Panc1 (cell line): ENCODE measurements at regions not wholly inside any gene's neighbourhood (a gene's known extent, or its start where the extent isn't known, plus 50 kb on each side); places are given as distances from the start of the nearest gene placed in this dataset.

Experiments
- ATAC-seq: fragments of 200-7000 bp; cut with Tn5 transposase; 2 replicates; pipeline ENCODE4 v1.9.1; 2020; ENCODE audit warnings: mild to moderate bottlenecking, moderate library complexity
- BruUV-seq: library from RNA; stranded (reverse); fragments of 400-500 nt; replicated peaks from 2 replicates; lab custom pipeline; 2021; lab: Mats Ljungman, UMichigan
- CTCF ChIA-PET: fragments of 300-600 bp; sonication (Branson Sonifier 250); formaldehyde crosslinking; loops from one replicate; lab custom pipeline; 2022; ENCODE audit warnings: antibody characterized with exemption; lab: Charles Lee
- POLR2A ChIA-PET: fragments of 300-600 bp; sonication (Branson Sonifier 250); formaldehyde crosslinking; loops from one replicate; lab custom pipeline; 2022; ENCODE audit warnings: antibody characterized with exemption; lab: Charles Lee
- DNase-seq: peaks from one replicate; pipeline ENCODE4 v3.0.0-alpha.2; 2010; ENCODE audit warnings: low read depth, low spot score
- H3K27ac ChIP-seq: 2 replicates; pipeline ENCODE4 v1.5.1; 2011; ENCODE audit warnings: mild to moderate bottlenecking, low read length, inconsistent platforms
- H3K27me3 ChIP-seq: fragments of 200-500 bp; sonication (Bioruptor generic); 2 replicates; pipeline ENCODE4 v1.6.0; 2014; ENCODE audit warnings: low read length, inconsistent platforms; ENCODE audit not compliant: control insufficient read depth, insufficient read depth
- H3K36me3 ChIP-seq: fragments of 200-500 bp; sonication (Bioruptor generic); 2 replicates; pipeline ENCODE4 v1.5.1; 2014; ENCODE audit warnings: inconsistent platforms, mild to moderate bottlenecking, low read length, moderate library complexity; ENCODE audit not compliant: control insufficient read depth, insufficient read depth
- H3K4me1 ChIP-seq: 2 replicates; pipeline ENCODE4 v1.5.1; 2011; ENCODE audit warnings: inconsistent platforms, mild to moderate bottlenecking, low read length, moderate library complexity; ENCODE audit not compliant: control insufficient read depth, insufficient read depth
- H3K4me3 ChIP-seq, 2 experiments: 2 replicates each; pipeline ENCODE4 v1.5.1; 2011 to 2012; ENCODE audit warnings: low read depth in 2 of 2, low read length in 2 of 2, mild to moderate bottlenecking in 2 of 2, inconsistent platforms in 1 of 2, moderate library complexity in 1 of 2
- H3K9me3 ChIP-seq: fragments of 200-500 bp; sonication (Bioruptor generic); 2 replicates; pipeline ENCODE4 v1.5.1; 2014; ENCODE audit warnings: low read depth, mild to moderate bottlenecking, inconsistent platforms, low read length, moderate library complexity; ENCODE audit not compliant: control insufficient read depth, insufficient read depth
- CTCF ChIP-seq: fragments of 450-650 bp; IDR thresholded peaks from 2 replicates; pipeline ENCODE4 v1.5.1; 2017; ENCODE audit warnings: mild to moderate bottlenecking
- POLR2AphosphoS5 ChIP-seq: IDR thresholded peaks from 2 replicates; pipeline ENCODE4 v1.6.1; 2012; ENCODE audit warnings: mild to moderate bottlenecking, low read depth, low read length, moderate library complexity
- REST ChIP-seq, 2 experiments: IDR thresholded peaks; 2 replicates each; pipeline ENCODE4 v1.6.1; 2011 to 2012; ENCODE audit warnings: low read depth in 2 of 2, control low read depth in 1 of 2, low read length in 1 of 2, mild to moderate bottlenecking in 1 of 2, moderate library complexity in 1 of 2; ENCODE audit not compliant: insufficient read depth in 1 of 2
- SIN3A ChIP-seq: IDR thresholded peaks from 2 replicates; pipeline ENCODE4 v1.6.1; 2012; ENCODE audit warnings: low read depth, mild to moderate bottlenecking, low read length, moderate library complexity, borderline replicate concordance; ENCODE audit not compliant: insufficient read depth
- TCF7L2 ChIP-seq: IDR thresholded peaks from 2 replicates; pipeline ENCODE4 v1.6.1; 2011; ENCODE audit warnings: mild to moderate bottlenecking, low read depth, low read length, inconsistent platforms
- in situ Hi-C: cut with HindIII; loops from 2 replicates; pipeline ENCODE4 v1.10.0; 2016; ENCODE audit warnings: low sequenced_read_pairs, low pct_unique_long_range_greater_than_20kb
- intact Hi-C: fragments of 100-400 bp; cut with micrococcal nuclease; formaldehyde crosslinking; loops from one replicate; pipeline ENCODE4 v1.10.0; 2022; ENCODE audit not compliant: unreplicated experiment

- CTCF ChIA-PET: no interaction called here
- intact Hi-C loops: no loop called here
- DNase-seq: no peak
- no peaks in the 10 kb centered on the region for H3K4me1 ChIP-seq
- no peak overlapping the region for H3K27ac ChIP-seq
- no peaks in the 10 kb centered on the region for H3K9me3 ChIP-seq
- ATAC-seq: no peak
- POLR2A ChIA-PET: no interaction called here
- BruUV-seq: no TSS peak
- H3K36me3 ChIP-seq: no peaks in the 10 kb centered on the region
- in situ Hi-C loops: no loop called here
- no peaks in the 10 kb centered on the region; the same call in 1 of the 2 replicates for H3K27me3 ChIP-seq
- TF ChIP-seq SIN3A: no peak
- no peak for TF ChIP-seq CTCF
- no peak for TF ChIP-seq TCF7L2
- no peak for TF ChIP-seq POLR2AphosphoS5
- TF ChIP-seq REST (IDR thresholded peaks at IDR 0.05; ENCODE audit: insufficient read depth in 1 of 2, low read depth in 2 of 2, low read length in 1 of 2): no peak
- H3K4me3 ChIP-seq: no peak overlapping the region
These were observed 136.8 kb downstream of the ZC3H11B start for GRCh38 chr1:219476116-219476515.

- Histone ChIP-seq H3K36me3 (no peaks in the 10 kb centered on the region), H3K27ac (no peak overlapping the region), H3K4me1 (no peaks in the 10 kb centered on the region), H3K9me3 (no peaks in the 10 kb centered on the region), H3K4me3 (no peak overlapping the region), H3K27me3 (no peaks in the 10 kb centered on the region; the same call in none of the 2 replicates)
- TF ChIP-seq CTCF (no peak), POLR2AphosphoS5 (no peak), SIN3A (no peak), REST (IDR thresholded peaks at IDR 0.05; ENCODE audit: insufficient read depth in 1 of 2, low read depth in 2 of 2, low read length in 1 of 2) (no peak), TCF7L2 (no peak)
- in situ Hi-C loops (no loop called here), intact Hi-C loops (no loop called here)
- no TSS peak for BruUV-seq
- DNase-seq (no peak), ATAC-seq (no peak)
- ChIA-PET CTCF (no interaction called here), POLR2A (no interaction called here)
These were observed 140.3 kb downstream of the ZC3H11B start for GRCh38 chr1:219472596-219472995.
